ENCODE measurements at regions not wholly inside any gene's neighbourhood (a gene's known extent, or its start where the extent isn't known, plus 50 kb on each side); places are given as distances from the start of the nearest gene placed in this dataset.

GRCh38 chr7:46291601-46292150, 370.6 kb upstream of the IGFBP3 start:
- H3K4me3 Mint-ChIP-seq (ENCODE audit: low read depth, unreplicated experiment) = no peak overlapping the region
- peak overlapping the region; percentile 50 for H3K27ac Mint-ChIP-seq (ENCODE audit: unreplicated experiment)
- no peaks in the 10 kb centered on the region for H3K27me3 Mint-ChIP-seq (ENCODE audit: unreplicated experiment)
- intact Hi-C loops (cut with micrococcal nuclease; ENCODE audit: unreplicated experiment) = no loop called here
- CTCF ChIA-PET = interaction anchor here (0.6 to 1.1 kb wide), 3 partner anchors 10 to 359 kb away, joined by 4 to 5 read pairs (median 4); no protein-coding TSS in a partner anchor
- no peak for TF ChIP-seq CTCF (IDR thresholded peaks at IDR 0.05; ENCODE audit: unreplicated experiment)
- H3K9me3 Mint-ChIP-seq (ENCODE audit: low read depth, unreplicated experiment) = peaks cover 3% of the 10 kb centered on the region
- H3K36me3 Mint-ChIP-seq (ENCODE audit: insufficient read depth, unreplicated experiment) = no peaks in the 10 kb centered on the region
- no peak for DNase-seq
- peaks cover 39% of the 10 kb centered on the region for H3K4me1 Mint-ChIP-seq (ENCODE audit: low read depth, unreplicated experiment)
- BruUV-seq (replicated peaks) = no TSS peak

- Mint-ChIP-seq H3K4me3 (ENCODE audit: low read depth, unreplicated experiment) (no peak overlapping the region), H3K27me3 (ENCODE audit: unreplicated experiment) (no peaks in the 10 kb centered on the region), H3K9me3 (ENCODE audit: low read depth, unreplicated experiment) (peaks cover 2% of the 10 kb centered on the region), H3K4me1 (ENCODE audit: low read depth, unreplicated experiment) (peaks cover 45% of the 10 kb centered on the region), H3K27ac (ENCODE audit: unreplicated experiment) (peak overlapping the region; percentile 50), H3K36me3 (ENCODE audit: insufficient read depth, unreplicated experiment) (no peaks in the 10 kb centered on the region)
- BruUV-seq (replicated peaks) = no TSS peak
- CTCF ChIA-PET = interaction anchor here (1.1 kb wide), 1 partner anchor 9 kb away, joined by 4 read pairs; no protein-coding TSS in a partner anchor
- no peak for TF ChIP-seq CTCF (IDR thresholded peaks at IDR 0.05; ENCODE audit: unreplicated experiment)
- intact Hi-C loops (cut with micrococcal nuclease; ENCODE audit: unreplicated experiment) = no loop called here
- DNase-seq = peak; percentile 30
These were observed 370.0 kb upstream of the IGFBP3 start for GRCh38 chr7:46291050-46291438.

GRCh38 chr7:46290374-46291049, 369.4 kb upstream of the IGFBP3 start:
- TF ChIP-seq CTCF (IDR thresholded peaks at IDR 0.05; ENCODE audit: unreplicated experiment) = no peak
- no peak overlapping the region for H3K4me3 Mint-ChIP-seq (ENCODE audit: low read depth, unreplicated experiment)
- H3K27me3 Mint-ChIP-seq (ENCODE audit: unreplicated experiment) = no peaks in the 10 kb centered on the region
- CTCF ChIA-PET = interaction anchor here (1.1 kb wide), 1 partner anchor 9 kb away, joined by 4 read pairs; no protein-coding TSS in a partner anchor
- DNase-seq = no peak
- intact Hi-C loops (cut with micrococcal nuclease; ENCODE audit: unreplicated experiment) = no loop called here
- H3K9me3 Mint-ChIP-seq (ENCODE audit: low read depth, unreplicated experiment) = no peaks in the 10 kb centered on the region
- no peaks in the 10 kb centered on the region for H3K36me3 Mint-ChIP-seq (ENCODE audit: insufficient read depth, unreplicated experiment)
- peaks cover 51% of the 10 kb centered on the region for H3K4me1 Mint-ChIP-seq (ENCODE audit: low read depth, unreplicated experiment)
- peak overlapping the region; percentile 50 for H3K27ac Mint-ChIP-seq (ENCODE audit: unreplicated experiment)
- no TSS peak for BruUV-seq (replicated peaks)

- Mint-ChIP-seq H3K36me3 (ENCODE audit: insufficient read depth, unreplicated experiment) (no peaks in the 10 kb centered on the region), H3K27ac (ENCODE audit: unreplicated experiment) (no peak overlapping the region), H3K9me3 (ENCODE audit: low read depth, unreplicated experiment) (no peaks in the 10 kb centered on the region), H3K27me3 (ENCODE audit: unreplicated experiment) (no peaks in the 10 kb centered on the region), H3K4me1 (ENCODE audit: low read depth, unreplicated experiment) (peaks cover 60% of the 10 kb centered on the region), H3K4me3 (ENCODE audit: low read depth, unreplicated experiment) (no peak overlapping the region)
- TF ChIP-seq CTCF (IDR thresholded peaks at IDR 0.05; ENCODE audit: unreplicated experiment) = no peak
- intact Hi-C loops (cut with micrococcal nuclease; ENCODE audit: unreplicated experiment) = no loop called here
- no TSS peak for BruUV-seq (replicated peaks)
- CTCF ChIA-PET = interaction anchor here (0.7 to 0.9 kb wide), 2 partner anchors 15 to 93 kb away, joined by 3 to 6 read pairs; no protein-coding TSS in a partner anchor
- no peak for DNase-seq
These were observed 367.8 kb upstream of the IGFBP3 start for GRCh38 chr7:46288861-46289260.

Measured in Calu3 (cell line).